ENCODE measurements at regions not wholly inside any gene's neighbourhood (a gene's known extent, or its start where the extent isn't known, plus 50 kb on each side); places are given as distances from the start of the nearest gene placed in this dataset.

DNA sequence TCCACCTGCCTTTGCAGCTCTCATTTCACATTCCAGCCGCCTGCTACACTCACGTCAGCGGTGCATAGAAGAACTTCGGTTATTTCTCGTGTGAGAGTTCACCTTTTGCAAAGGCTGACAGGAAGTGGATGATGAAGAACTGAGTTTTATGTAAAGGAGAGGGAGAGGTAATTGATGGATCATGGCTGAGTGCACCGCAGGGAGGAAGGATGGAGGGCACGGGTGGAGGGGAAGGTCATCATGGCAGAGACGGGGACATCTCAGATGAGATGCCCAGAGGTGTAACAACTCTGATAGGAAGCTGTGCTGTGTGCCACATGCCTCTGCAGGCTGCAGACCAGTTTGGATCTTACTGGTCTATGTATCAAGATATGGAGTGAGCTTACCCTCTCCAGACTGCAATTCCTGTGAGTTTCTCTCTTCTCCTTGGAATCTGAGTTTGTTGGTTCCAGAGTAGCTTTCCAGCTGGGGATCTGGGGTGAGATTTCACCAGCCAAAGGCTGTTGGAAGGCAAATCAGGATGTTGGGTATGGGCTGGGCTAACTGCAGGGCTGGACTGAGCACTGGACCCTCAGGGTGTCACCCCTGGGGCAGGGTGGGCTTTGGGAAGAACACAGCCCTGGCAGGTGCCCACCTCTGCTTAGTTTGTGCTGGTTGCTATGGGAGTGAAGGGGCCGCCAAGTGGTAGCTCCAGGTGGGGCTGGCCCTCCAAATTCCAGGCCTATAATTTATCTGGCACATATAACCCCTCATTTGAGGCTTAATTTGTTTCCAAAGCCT is 777.0 kb downstream of the KCNJ18 start:
- no peak overlapping the region for H3K27ac ChIP-seq (ENCODE audit: low read depth, low read length)
- H3K79me2 ChIP-seq (ENCODE audit: insufficient read depth, low read length), result no peaks in the 10 kb centered on the region
- peaks cover 0 to 5% of the 10 kb centered on the region in 2 experiments; a peak in 2 of 4 replicates for H3K9me3 ChIP-seq (ENCODE audit: control insufficient read depth in 1 of 2, insufficient read depth in 1 of 2, low read depth in 1 of 2, low read length in 2 of 2)
- no peaks in the 10 kb centered on the region for H3K4me1 ChIP-seq (ENCODE audit: control insufficient read depth in 1 of 2, insufficient read depth in 2 of 2, low read length in 2 of 2)
- H2AFZ ChIP-seq (ENCODE audit: low read depth, low read length, poor library complexity, severe bottlenecking), result no peak overlapping the region
- BruUV-seq (replicated peaks), result no TSS peak
- no peak overlapping the region for H3K4me3 ChIP-seq (replicated peaks in 1 of 2; ENCODE audit: low read depth in 1 of 2, low read length in 2 of 2)
- POLR2A ChIA-PET, result no interaction called here
- no peak for TF ChIP-seq ZFX (IDR thresholded peaks at IDR 0.05)
- no peak for TF ChIP-seq SIN3A (IDR thresholded peaks at IDR 0.05; ENCODE audit: low read depth)
- TF ChIP-seq, protein P1, sequence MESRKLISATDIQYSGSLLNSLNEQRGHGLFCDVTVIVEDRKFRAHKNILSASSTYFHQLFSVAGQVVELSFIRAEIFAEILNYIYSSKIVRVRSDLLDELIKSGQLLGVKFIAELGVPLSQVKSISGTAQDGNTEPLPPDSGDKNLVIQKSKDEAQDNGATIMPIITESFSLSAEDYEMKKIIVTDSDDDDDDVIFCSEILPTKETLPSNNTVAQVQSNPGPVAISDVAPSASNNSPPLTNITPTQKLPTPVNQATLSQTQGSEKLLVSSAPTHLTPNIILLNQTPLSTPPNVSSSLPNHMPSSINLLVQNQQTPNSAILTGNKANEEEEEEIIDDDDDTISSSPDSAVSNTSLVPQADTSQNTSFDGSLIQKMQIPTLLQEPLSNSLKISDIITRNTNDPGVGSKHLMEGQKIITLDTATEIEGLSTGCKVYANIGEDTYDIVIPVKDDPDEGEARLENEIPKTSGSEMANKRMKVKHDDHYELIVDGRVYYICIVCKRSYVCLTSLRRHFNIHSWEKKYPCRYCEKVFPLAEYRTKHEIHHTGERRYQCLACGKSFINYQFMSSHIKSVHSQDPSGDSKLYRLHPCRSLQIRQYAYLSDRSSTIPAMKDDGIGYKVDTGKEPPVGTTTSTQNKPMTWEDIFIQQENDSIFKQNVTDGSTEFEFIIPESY (IDR thresholded peaks at IDR 0.05; ENCODE audit: extremely low read depth, insufficient replicate concordance, low read length), result no peak
- intact Hi-C loops (cut with micrococcal nuclease), result no loop called here
- DNase-seq (ENCODE audit: low read depth, low spot score) (no peak), ATAC-seq (no peak)
- no peaks in the 10 kb centered on the region for H3K27me3 ChIP-seq (ENCODE audit: insufficient read depth, low read length)
- no peaks in the 10 kb centered on the region for H4K20me1 ChIP-seq (ENCODE audit: insufficient read depth)
- H3K4me2 ChIP-seq (ENCODE audit: low read length), result no peak overlapping the region
- H3K9me2 ChIP-seq (ENCODE audit: insufficient read depth), result no peaks in the 10 kb centered on the region
- CTCF ChIA-PET, result no interaction called here
- no peak overlapping the region for H3K9ac ChIP-seq (ENCODE audit: low read length)
- H3K36me3 ChIP-seq (ENCODE audit: control insufficient read depth in 1 of 2, insufficient read depth in 2 of 2, low read length in 2 of 2), result no peaks in the 10 kb centered on the region
- RAD21 ChIA-PET (ENCODE audit: low non-redundant PET in 1 of 2, low total read pairs in 2 of 2, uncharacterized antibody in 2 of 2, unreplicated experiment in 2 of 2), result no interaction called here

DNA sequence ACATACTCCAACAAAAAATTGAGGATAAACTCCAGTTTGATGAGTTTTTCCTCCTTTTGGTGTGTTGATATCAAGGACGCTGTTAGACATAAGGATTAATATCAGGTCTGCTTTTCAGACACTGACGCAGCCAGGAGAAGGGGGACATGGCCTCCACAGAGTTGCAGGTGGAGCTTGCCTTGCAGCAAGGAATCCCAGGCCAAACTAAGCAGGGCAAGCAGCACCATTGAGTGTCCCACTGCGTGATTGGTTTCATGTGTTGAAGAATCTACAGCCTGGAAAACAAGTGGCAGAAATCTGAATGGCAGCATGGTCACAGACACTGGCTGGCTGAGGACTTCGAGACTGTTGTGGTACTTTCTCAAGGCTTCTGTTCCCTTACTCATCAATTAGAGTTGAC is 777.6 kb downstream of the KCNJ18 start:
- no peak overlapping the region for H3K4me2 ChIP-seq (ENCODE audit: low read length)
- H3K4me1 ChIP-seq (ENCODE audit: control insufficient read depth in 1 of 2, insufficient read depth in 2 of 2, low read length in 2 of 2), result no peaks in the 10 kb centered on the region
- no peak overlapping the region for H3K27ac ChIP-seq (ENCODE audit: low read depth, low read length)
- RAD21 ChIA-PET (ENCODE audit: low non-redundant PET in 1 of 2, low total read pairs in 2 of 2, uncharacterized antibody in 2 of 2, unreplicated experiment in 2 of 2), result no interaction called here
- no peak for ATAC-seq
- peaks cover 0 to 5% of the 10 kb centered on the region in 2 experiments; a peak in 2 of 4 replicates for H3K9me3 ChIP-seq (ENCODE audit: control insufficient read depth in 1 of 2, insufficient read depth in 1 of 2, low read depth in 1 of 2, low read length in 2 of 2)
- H3K9ac ChIP-seq (ENCODE audit: low read length), result no peak overlapping the region
- CTCF ChIA-PET, result no interaction called here
- TF ChIP-seq ELF1 (IDR thresholded peaks at IDR 0.05; ENCODE audit: borderline replicate concordance, low read depth), result no peak
- TF ChIP-seq SRF (IDR thresholded peaks at IDR 0.05; ENCODE audit: low read depth), result no peak
- TF ChIP-seq, protein P2, sequence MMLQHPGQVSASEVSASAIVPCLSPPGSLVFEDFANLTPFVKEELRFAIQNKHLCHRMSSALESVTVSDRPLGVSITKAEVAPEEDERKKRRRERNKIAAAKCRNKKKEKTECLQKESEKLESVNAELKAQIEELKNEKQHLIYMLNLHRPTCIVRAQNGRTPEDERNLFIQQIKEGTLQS (IDR thresholded peaks at IDR 0.05), result no peak
- no TSS peak for BruUV-seq (replicated peaks)
- H3K27me3 ChIP-seq (ENCODE audit: insufficient read depth, low read length), result no peaks in the 10 kb centered on the region
- POLR2A ChIA-PET, result no interaction called here
- H3K36me3 ChIP-seq (ENCODE audit: control insufficient read depth in 1 of 2, insufficient read depth in 2 of 2, low read length in 2 of 2), result no peaks in the 10 kb centered on the region
- no peaks in the 10 kb centered on the region for H3K9me2 ChIP-seq (ENCODE audit: insufficient read depth)
- H3K79me2 ChIP-seq (ENCODE audit: insufficient read depth, low read length), result no peaks in the 10 kb centered on the region
- intact Hi-C loops (cut with micrococcal nuclease), result no loop called here
- no peak overlapping the region for H2AFZ ChIP-seq (ENCODE audit: low read depth, low read length, poor library complexity, severe bottlenecking)
- no peaks in the 10 kb centered on the region for H4K20me1 ChIP-seq (ENCODE audit: insufficient read depth)
- no peak for DNase-seq (ENCODE audit: low read depth, low spot score)
- H3K4me3 ChIP-seq (replicated peaks in 1 of 2; ENCODE audit: low read depth in 1 of 2, low read length in 2 of 2), result no peak overlapping the region

All from HCT116 (cell line).